GM21390 (cell line): ENCODE measurements at regions not wholly inside any gene's neighbourhood (a gene's known extent, or its start where the extent isn't known, plus 50 kb on each side); places are given as distances from the start of the nearest gene placed in this dataset.

Source experiments
- ATAC-seq: cut with Tn5 transposase; IDR thresholded peaks from one replicate; pipeline ENCODE4 v1.9.1; 2021; ENCODE audit not compliant: unreplicated experiment

GRCh38 chr14:98165976-98166375 lies 1106.0 kb downstream of the BCL11B start:
- no peak for ATAC-seq

- no peak for ATAC-seq
Measured at GRCh38 chr14:98167275-98167674, 1104.7 kb downstream of the BCL11B start.

- ATAC-seq: no peak
Measured at GRCh38 chr14:98167705-98168104, 1104.3 kb downstream of the BCL11B start.

GRCh38 chr14:98168211-98168985 lies 1103.6 kb downstream of the BCL11B start:
- ATAC-seq: no peak

- ATAC-seq: no peak
Measured at GRCh38 chr14:98169170-98169587, 1102.8 kb downstream of the BCL11B start.

GRCh38 chr14:98170575-98170974 lies 1101.4 kb downstream of the BCL11B start:
- ATAC-seq: no peak

- ATAC-seq: no peak
Measured at GRCh38 chr14:98171654-98172053, 1100.3 kb downstream of the BCL11B start.

- no peak for ATAC-seq
Measured at GRCh38 chr14:98172243-98172778, 1099.7 kb downstream of the BCL11B start.

- no peak for ATAC-seq
Measured at GRCh38 chr14:98173305-98173704, 1098.7 kb downstream of the BCL11B start.

- no peak for ATAC-seq
Measured at GRCh38 chr14:98174041-98174440, 1098.0 kb downstream of the BCL11B start.

- ATAC-seq: no peak
Measured at GRCh38 chr14:98175436-98175835, 1096.6 kb downstream of the BCL11B start.

- ATAC-seq: no peak
Measured at GRCh38 chr14:98175881-98176280, 1096.1 kb downstream of the BCL11B start.

- ATAC-seq: no peak
Measured at GRCh38 chr14:98176892-98177291, 1095.1 kb downstream of the BCL11B start.

- ATAC-seq: no peak
Measured at GRCh38 chr14:98177551-98177950, 1094.4 kb downstream of the BCL11B start.

- no peak for ATAC-seq
Measured at GRCh38 chr14:98181241-98181640, 1090.8 kb downstream of the BCL11B start.

GRCh38 chr14:98181768-98182167 lies 1090.2 kb downstream of the BCL11B start:
- no peak for ATAC-seq

GRCh38 chr14:98182393-98183055 lies 1089.5 kb downstream of the BCL11B start:
- ATAC-seq: no peak

- ATAC-seq: no peak
Measured at GRCh38 chr14:98183556-98183955, 1088.4 kb downstream of the BCL11B start.

GRCh38 chr14:98184457-98184856 lies 1087.5 kb downstream of the BCL11B start:
- no peak for ATAC-seq

- no peak for ATAC-seq
Measured at GRCh38 chr14:98185036-98185435, 1087.0 kb downstream of the BCL11B start.

GRCh38 chr14:98186140-98186539 lies 1085.9 kb downstream of the BCL11B start:
- ATAC-seq: no peak

GRCh38 chr14:98187281-98187680 lies 1084.7 kb downstream of the BCL11B start:
- no peak for ATAC-seq
